Dermis microvascular lymphatic vessel endothelial cell (primary cell): ENCODE measurements at regions not wholly inside any gene's neighbourhood (a gene's known extent, or its start where the extent isn't known, plus 50 kb on each side); places are given as distances from the start of the nearest gene placed in this dataset.
"Not testable (repeated sequence)": the region's sequence is repeated elsewhere in the genome, so short reads cannot be mapped to it uniquely, and the experiment has no call there.

Source experiments
- DNase-seq, 2 donors: peaks; one replicate each; pipeline versions ENCODE4 v3.0.0 to v3.0.0-alpha.2; 2010; ENCODE audit warnings: low read depth in 2 of 2

GRCh38 chr4:86413426-86413825, 53.6 kb upstream of the MAPK10 start:
- DNase-seq = not testable (repeated sequence)

DNA sequence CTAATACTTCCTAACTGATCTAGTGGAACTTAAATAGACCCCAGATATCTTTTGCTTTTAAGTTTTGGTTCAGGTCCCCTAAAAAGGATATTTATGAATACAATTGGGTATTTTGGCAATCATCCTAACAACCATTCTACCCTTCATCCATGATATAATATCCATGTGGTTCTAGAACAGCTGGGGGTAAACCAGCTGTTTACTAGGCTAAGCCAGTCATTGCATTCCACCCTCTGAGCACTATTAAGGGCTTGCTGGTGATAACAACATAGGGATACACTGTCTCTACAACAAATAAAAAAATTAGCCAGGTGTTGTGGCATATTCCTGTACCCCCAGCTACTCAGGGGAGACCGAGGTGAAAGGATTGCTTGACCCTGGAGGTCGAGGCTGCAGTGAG, 54.8 kb upstream of the MAPK10 start:
- no peak for DNase-seq

DNA sequence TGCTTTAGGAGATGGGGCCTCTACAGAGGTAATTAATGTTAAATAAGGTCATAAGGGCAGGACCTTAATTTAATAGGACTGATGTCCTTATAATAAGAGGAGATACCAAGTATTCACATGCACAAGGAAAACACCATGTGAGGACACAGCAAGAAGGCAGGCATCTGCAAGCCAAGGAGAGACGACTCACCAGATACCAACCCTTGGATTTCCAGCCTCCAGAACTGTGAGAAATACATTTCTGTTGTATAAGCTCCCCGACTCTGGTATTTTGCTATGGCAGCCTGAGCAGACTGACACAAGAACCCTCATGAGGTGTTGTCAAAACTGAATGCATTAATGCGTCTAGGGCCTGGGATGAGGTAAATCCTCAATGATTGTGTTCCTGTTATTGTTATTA, 56.2 kb upstream of the MAPK10 start:
- no peak for DNase-seq

- no peak for DNase-seq
Observed at GRCh38 chr4:86421461-86421860, 61.6 kb upstream of the MAPK10 start.

DNA sequence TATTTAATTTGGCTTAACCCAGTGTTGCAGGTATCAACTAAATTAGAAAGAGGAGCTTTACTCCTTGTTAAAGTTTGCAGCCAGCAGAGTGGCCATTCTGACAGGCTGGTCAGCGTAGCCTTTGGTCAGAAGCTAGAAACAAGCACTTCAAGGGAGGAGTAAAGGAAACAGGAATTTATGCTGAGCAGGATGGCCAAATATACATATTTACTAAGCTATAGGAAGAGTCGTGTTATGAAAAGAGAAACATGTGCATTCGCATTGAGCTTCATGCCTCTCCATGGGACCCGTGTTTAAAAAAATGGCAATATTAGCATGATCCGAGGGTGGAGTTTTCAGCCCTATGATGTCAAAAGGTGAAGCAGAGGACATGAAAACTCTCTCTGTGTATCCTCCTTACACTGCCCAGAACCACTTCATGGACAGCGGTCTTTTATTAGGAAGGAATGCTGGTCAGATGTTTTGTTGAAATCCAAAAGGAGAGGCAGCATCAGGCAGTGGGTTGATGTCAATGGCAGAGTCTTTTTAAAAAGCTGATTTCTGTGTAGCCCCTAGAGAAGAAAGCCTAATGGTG, 71.8 kb upstream of the MAPK10 start:
- no peak for DNase-seq

- DNase-seq = no peak
Observed at GRCh38 chr4:86432559-86433134, 72.8 kb upstream of the MAPK10 start.

DNA sequence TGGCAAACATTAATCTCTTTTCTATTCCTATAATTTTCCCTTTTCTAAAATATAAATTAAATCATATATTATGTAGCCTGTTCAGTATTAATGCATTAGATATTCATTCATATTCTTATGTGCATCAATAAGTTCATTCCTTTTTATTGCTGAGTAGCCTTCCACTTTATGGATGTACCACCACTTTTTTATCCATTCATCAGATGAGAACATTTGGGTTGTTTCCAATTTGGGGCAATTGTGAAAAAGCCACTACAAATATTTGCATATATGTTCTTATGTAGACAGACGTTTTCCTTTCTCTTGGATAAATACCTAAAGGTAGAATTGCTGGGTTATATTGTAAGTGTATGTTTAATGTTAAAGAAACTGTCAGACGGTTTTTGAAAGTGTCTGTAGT, 79.4 kb upstream of the MAPK10 start:
- no peak for DNase-seq

GRCh38 chr4:86441175-86441936, 81.5 kb upstream of the MAPK10 start:
- DNase-seq = no peak

GRCh38 chr4:86442881-86443280, 83.0 kb upstream of the MAPK10 start:
- DNase-seq = no peak

- DNase-seq = no peak
Observed at GRCh38 chr4:86443495-86443894, 83.6 kb upstream of the MAPK10 start.

- no peak for DNase-seq
Observed at GRCh38 chr4:86446996-86447395, 87.1 kb upstream of the MAPK10 start.

- no peak for DNase-seq
Observed at GRCh38 chr4:86448871-86449270, 89.0 kb upstream of the MAPK10 start.

- no peak for DNase-seq
Observed at GRCh38 chr4:86449746-86450588, 90.1 kb upstream of the MAPK10 start.

GRCh38 chr4:86450861-86451260, 91.0 kb upstream of the MAPK10 start:
- DNase-seq = no peak

GRCh38 chr4:86451560-86452330, 91.9 kb upstream of the MAPK10 start:
- DNase-seq = no peak

- no peak for DNase-seq
Observed at GRCh38 chr4:86452422-86452891, 92.6 kb upstream of the MAPK10 start.

- DNase-seq = no peak
Observed at GRCh38 chr4:86452924-86453531, 93.2 kb upstream of the MAPK10 start.

GRCh38 chr4:86453611-86454072, 93.8 kb upstream of the MAPK10 start:
- DNase-seq = not testable (repeated sequence)

GRCh38 chr4:86461849-86462248, 102.0 kb upstream of the MAPK10 start:
- no peak for DNase-seq

DNA sequence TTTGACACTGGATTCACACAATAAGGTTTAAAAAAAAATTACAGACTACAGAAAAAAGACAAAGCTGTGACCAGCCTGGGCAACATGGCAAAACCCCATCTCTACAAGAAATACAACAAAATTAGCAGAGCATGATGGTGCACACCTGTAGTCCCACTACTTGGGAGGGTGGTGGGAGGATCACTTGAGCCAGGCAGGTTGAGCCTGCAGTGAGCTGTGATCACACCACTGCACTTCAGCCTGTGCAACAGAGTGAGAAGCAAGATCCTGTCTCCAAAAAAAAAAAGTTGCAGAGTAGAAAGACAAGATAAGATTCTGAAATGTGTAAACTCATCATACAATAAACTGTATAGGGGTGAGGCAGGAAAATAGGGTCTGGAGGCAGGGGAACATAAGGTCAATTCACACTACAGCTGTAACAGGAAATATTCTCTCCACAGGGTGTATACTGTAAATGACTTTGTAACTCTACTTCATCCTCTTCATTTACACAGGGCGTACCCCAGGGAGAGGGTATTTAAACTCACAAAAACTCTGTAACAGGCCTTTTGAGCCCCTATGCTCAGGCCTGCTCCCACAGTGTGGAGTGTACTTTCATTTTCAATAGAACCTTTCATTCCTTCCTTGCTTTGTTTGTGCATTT, 112.6 kb upstream of the MAPK10 start:
- DNase-seq = no peak
